Gastrocnemius medialis (tissue), 4 donors: ENCODE measurements at regions not wholly inside any gene's neighbourhood (a gene's known extent, or its start where the extent isn't known, plus 50 kb on each side); places are given as distances from the start of the nearest gene placed in this dataset.

Experiments used
- CTCF ChIP-seq, 5 experiments: fragments of 450-650 bp in 3 of 5; fragments of 200-600 bp in 2 of 5; sonication (generic) in 2 of 5; IDR thresholded peaks in 4 of 5; conservative IDR thresholded peaks in 1 of 5; 1 replicate in 4 of 5; 2 replicates in 1 of 5; pipeline ENCODE4 v1.5.1; 2016 to 2019; ENCODE audit warnings: antibody characterized with exemption in 5 of 5, mild to moderate bottlenecking in 3 of 5, moderate library complexity in 3 of 5
- POLR2A ChIP-seq, 2 donors: fragments of 450-650 bp; IDR thresholded peaks; one replicate each; pipeline ENCODE4 v1.6.1; 2017; ENCODE audit warnings: antibody characterized with exemption in 2 of 2, mild to moderate bottlenecking in 2 of 2, moderate library complexity in 2 of 2

GRCh38 chr20:57002066-57002570 lies 264.3 kb downstream of the BMP7 start:
- TF ChIP-seq POLR2A (IDR thresholded peaks at IDR 0.05): no peak
- no peak for TF ChIP-seq CTCF (IDR thresholded peaks at IDR 0.05 in 4 of 5, conservative IDR thresholded peaks at IDR 0.05 in 1 of 5)
